Activated T-helper 1 cell treated with anti-CD3 and anti-CD28 coated beads, Interleukin-2, amount 50 U/mL, for 16 hours (primary cell): ENCODE measurements at regions not wholly inside any gene's neighbourhood (a gene's known extent, or its start where the extent isn't known, plus 50 kb on each side); places are given as distances from the start of the nearest gene placed in this dataset.
"Not testable (repeated sequence)": the region's sequence is repeated elsewhere in the genome, so short reads cannot be mapped to it uniquely, and the experiment has no call there.

Source experiments
- DNase-seq, 2 donors: peaks; one replicate each; pipeline ENCODE4 v3.0.0-alpha.2; 2020; ENCODE audit warnings: low read depth in 1 of 2, low spot score in 1 of 2

DNA sequence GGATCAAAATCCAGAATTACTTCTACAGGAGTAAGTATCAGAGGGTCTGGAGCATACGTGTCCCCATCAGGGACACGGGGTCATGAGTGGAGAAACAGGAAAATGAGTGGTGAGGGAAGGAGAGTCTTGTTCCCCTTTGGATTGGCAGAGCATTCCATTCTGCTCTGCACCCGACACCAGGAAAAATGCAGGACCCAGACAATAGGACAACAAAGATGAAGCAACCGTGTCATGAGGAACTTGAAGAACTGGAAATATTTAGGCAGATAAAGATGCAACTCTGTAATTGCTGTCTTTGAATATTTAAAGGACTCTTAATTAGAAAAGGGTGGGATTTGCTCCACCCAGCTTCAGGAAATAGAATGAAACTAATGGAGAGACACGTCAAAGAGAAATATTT, 89.0 kb upstream of the BLID start:
- DNase-seq = no peak

DNA sequence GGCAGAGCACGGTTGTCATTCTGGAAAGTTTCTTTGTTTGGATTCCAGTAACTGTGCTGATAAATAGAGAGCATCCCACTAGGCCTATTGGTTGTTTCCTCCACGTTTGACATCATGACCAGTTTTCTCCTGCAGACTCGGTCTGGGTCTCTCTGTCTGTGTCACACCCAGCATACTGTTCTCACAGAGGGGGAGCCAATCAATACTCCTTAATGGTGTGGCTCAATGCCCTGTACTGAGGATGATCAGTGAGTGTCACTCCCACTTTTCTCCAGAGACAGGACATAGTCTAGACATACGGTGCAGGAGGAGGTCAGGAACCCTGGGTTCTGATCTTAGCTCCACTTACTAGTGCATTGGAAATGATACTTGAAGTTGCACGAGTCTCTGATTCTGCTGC, 88.2 kb upstream of the BLID start:
- no peak for DNase-seq

DNA sequence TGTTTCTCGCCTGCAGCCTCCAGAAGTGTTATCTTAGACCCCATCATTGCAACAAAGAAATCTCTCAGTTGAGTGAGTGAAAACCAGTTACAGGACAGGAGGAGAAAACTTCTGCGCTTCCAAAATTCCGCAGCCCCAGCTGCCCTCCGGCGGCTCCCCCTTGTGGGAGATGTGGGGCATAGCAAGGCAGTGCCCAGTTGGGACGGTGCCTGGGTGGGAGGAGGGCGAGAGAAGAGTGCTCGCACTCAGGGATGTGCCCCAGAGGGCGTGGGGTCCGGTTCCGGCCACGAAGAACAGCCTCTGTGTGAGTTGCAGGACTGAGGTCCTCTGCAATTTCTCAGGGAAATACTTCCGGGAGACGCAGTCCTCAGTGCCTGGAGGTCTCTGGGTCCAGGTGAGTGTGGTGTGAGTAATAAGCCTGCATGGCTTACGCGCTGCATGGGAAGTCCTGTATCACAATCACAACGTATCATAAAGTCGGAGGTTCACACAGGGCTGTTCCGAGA, 87.0 kb upstream of the BLID start:
- DNase-seq = no peak

DNA sequence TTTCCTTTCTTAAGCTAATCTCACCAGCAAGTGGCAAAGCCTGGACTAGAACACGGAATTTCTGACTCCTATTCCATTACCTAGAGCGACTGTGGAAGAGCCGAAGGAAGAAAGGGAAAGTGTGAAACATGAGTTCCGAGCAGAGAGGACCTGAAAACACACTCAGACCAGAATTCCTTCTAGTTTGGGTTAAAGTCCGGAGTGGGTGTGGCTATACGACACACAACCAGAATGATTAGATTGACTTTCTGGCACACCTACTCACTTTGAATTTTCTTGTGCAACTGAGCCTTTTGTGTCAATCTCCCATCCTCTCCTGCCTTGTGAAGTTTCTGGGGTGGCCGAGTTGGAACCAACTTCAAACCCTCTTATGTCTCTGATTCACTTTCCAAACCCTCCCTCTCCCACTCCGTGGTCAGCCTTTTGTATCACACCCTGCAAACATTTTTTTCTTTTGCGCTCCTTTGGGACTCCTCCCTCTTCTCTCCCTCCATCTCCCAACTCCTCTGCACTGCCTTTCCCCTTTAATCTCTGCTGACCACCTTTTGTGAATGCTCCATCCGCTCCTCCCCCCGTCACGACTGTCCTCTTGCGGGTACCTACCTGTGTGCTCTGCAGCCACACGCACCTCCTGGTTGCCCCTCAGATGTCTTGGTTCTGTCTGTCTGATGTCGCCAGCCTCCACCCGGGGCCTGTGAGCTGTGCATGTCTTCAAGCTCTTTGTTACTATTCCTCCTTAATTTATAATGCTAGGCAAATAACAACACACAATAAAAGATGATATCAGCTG, 86.3 kb upstream of the BLID start:
- DNase-seq = no peak

DNA sequence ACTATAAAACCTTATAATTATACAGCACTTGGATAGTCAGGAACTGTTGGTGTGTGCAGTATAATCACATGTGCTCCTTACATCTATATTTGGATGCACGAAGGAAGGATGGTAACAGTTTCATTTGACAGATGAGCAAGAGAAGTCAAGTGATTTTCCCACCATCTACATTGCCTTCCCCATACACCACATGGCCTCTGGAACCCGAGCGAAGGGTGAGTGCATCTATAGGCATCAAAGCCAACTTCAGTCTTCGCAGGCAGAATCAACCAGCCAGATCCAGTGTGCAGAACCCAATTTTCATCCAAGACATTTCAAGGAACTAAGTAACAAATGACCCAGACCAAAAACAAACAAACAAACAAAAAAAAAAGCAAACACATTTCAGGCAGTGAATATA, 85.1 kb upstream of the BLID start:
- DNase-seq = no peak

DNA sequence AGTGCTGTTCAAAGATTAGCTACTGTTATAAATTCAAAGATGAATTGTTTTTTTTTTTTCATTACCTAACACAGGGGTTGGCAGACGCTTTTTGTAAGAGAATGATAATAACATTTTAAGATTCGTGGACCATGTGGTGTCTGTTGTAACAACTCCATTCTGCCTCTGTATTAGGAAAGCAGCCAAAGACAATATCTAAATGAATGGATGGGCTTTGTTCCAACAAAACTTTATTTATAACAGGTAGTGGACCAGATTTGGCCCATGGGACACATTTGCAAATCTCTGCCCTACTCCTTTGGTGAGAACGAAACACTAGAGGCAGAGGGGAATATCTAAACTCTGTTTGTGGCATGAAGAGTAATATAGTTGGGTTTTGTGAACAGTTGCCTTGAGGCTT, 83.6 kb upstream of the BLID start:
- DNase-seq = no peak

DNA sequence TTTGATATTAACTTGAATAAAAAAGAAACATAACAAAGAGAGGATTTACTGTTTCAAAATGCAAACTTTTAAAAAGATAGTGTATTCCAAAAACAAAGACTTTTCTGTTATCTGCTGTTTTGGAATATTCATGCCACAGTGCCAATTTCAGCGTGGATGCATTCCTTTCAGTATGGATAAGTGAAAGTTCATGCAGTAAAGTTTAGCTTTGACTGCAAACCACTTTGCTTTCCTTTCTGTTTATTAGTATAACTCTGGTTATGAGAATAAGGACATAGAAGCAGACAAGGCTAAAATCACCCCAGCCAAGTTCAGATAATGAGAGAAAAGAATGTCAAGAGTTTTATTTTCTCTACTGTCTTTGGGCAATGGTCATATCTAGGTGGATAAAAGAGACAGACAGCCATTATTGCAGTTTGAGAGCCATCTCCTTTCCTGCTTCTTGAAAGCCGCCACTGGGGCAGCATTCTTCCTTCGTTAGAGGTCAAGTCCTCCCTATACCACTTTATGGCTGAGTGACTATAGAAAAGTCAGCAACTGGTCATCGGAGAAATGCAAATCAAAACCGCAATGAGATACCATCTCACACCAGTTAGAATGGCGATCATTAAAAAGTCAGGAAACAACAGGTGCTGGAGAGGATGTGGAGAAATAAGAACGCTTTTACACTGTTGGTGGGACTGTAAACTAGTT, 82.4 kb upstream of the BLID start:
- no peak for DNase-seq

DNA sequence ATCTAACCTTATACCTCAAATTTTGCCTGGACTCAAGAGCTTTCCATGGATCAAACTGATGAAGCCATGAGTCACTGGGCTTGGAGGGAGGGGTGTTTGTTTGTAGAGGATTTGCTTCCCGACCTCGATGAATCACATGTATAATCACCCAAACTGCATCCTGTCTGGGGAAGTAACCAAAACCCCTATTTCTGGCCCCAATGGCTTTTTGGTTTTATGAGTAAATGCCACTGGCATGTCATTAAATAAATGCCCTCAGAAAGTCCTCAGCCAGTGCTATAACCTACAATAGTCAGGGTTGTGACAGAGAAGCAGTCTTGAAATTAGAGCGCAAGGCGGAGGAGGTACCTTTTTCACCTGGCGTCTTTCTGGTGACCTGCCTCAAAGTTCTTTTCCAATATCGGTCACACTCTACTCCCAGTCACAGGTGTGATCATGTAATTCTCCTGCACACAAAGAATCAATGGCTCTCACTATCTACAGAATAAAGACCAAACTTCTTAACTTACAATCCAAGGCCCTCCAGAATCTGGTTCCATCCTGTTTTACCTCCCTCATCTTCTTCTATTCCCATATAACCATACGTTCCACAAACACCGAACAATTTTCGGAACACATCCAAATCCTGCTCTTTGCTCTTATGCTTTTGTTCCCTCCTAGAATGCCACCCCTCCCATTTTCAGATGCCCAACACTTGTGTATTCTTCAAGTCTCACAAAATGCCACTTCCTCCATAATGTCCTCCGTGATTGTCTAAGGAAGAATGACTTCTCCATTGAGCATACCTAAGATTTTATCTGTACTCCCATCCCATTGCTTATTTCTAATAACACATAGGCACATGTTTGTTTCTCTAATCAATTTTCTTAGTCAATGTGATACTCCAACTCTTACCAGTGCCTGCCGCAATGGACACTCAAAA, 81.3 kb upstream of the BLID start:
- no peak for DNase-seq

DNA sequence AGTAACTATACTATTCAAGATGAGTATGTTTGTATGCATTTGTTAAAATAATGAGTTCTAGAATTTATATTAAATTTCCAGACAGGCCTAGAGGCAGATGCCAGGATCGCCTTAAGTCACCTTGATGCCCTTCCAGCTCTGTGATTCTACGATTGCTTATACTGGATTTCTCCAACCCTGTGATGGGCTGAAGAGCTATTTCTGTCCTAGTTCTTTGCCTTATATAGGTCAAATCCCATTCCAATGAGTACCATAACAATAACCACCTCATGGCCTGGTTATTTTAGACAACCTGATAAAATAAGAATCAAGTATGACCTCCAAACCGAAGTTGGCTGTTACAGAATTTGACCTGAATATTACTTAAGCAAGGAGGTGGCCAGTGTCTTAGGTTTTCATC, 79.8 kb upstream of the BLID start:
- no peak for DNase-seq

DNA sequence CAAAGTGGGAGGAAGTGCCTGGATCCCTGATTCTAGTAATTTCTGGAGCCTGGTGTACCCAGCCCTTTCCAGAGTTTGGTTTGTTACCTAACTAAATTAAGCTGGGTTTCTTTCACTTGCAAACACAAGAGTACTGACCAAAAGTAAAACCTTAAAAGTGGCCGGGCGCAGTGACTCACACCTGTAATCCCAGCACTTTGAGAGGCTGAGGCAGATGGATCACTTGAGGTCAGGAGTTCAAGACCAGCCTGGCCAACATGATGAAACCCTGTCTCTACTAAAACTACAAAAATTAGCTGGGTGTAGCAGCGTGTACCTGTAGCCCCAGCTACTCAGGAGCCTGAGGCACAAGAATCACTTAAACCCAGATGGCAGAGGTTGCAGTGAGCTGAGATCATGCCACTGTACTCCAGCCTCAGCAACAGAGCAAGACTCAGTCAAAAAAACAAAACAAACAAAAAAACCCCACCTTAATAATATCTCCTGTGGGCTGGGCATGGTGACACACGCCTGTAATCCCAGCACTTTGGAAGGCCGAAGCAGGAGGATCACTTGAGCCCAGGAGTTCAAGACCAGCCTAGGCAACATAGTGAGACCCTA, 78.0 kb upstream of the BLID start:
- not testable (repeated sequence) for DNase-seq

DNA sequence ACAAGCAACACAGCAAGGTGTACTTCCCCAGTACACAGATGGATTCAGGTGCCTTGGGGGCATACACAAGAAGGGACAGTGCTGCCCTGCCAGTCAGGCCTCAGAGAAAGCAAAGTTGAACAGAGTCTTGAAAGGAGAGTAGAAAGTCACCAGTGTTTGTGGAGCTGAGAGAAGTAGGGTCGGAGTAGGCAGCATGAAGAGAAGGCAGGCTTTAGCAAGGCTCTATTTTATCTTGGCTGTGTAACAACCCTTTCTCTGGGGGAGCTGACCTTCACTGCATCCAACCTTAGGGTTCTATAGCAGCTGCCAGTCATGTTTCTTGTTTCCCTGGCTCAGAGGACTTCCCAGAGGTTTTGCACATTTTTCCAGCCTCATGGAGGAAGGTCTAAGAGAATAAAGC, 77.4 kb upstream of the BLID start:
- no peak for DNase-seq

DNA sequence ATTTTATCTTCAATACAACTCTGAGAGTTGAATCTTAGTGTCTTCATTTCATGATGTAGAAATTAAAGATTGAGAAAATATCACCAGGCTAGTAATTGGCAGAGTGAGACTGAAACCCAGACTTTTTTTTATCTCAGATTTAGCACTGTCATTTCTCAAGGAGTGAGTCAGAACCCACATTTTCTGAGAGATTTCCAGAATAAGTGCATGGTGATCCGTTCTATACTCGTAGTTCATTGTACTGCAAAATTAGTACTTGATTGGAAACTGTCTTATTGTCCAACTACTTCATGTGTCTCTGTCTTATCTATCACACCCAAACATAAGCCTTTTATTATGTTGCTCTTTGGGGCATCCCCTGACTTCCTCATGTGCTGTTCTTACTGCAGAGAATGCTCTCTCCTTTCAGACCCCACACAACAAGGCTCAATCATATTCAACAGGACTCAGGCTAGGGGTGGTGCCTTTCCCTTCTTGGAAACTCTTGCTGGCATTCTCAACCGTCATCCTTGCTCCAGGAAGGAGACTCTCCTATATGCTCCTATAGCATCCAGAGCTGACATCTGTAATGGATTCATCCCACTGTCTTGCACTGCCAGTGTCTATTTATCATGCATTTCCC, 76.7 kb upstream of the BLID start:
- no peak for DNase-seq

DNA sequence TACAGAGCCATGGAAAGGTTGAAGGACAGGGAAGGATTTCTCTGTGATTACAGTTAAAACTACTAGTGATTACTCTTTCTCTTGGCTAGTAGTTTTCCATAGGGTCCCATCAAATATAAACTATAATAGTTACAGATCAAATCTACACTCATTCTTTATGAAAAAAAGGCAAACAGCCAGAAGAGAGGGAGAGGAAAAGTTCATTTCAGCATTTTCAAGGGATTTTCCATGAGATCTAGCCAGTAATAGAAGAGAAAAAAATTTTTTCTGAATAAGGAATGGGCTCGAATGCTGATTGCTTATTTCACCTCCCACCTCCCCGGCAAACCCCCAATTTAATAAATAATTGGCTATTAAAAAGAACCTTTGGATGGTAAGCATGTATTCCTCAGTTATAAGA, 74.8 kb upstream of the BLID start:
- no peak for DNase-seq

DNA sequence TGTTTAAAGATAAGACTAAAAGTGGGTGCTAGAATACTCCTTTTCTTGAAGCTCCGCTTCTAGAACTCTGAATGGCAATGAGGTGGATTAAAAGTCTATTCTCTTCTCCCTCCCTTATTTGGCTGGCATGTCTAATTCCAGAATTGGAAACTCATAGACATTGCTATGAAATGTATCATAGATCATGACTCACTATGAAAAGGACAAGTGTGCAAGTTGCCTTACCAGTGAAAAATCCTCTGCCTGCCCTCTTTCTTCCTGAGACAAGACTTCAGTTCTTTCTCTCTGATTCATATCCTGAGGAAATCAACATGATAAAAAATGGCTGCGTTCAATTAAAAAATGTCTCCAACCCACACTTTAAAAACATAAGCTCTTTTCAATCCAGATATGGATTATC, 73.2 kb upstream of the BLID start:
- no peak for DNase-seq

DNA sequence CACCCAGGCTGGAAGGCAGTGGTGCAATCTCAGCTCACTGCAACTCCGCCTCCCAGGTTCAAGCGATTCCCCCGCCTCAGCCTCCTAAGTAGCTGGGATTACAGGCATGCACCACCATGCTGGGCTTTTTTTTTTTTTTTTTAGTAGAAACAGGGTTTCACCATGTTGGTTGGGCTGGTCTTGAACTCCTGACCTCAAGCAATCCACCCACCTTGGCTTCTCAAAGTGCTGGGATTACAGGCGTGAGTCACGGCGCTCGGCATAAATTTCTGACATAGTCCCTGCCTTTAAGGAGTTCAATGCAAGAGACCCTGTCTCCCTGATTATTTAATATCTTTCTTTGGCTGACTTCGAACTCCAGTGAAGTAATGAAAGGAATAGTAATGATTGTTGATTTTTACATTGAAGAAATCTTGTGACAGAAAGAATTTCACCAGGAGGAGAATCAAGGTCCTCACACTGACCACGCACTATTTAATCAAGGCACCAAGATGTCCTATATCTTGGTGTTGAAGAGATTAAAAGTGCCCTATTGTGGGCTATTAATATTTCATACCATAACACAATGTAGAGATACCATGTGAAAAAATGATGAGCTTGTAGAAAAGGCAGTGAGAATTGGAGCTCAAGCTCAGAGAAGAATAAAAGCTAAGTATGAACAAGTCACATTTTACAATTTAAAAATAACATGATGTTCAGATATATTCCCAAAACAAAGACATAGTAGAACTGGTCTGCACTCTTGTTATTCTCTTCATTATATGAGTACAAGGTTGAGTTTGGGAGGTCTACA, 71.6 kb upstream of the BLID start:
- DNase-seq = no peak

DNA sequence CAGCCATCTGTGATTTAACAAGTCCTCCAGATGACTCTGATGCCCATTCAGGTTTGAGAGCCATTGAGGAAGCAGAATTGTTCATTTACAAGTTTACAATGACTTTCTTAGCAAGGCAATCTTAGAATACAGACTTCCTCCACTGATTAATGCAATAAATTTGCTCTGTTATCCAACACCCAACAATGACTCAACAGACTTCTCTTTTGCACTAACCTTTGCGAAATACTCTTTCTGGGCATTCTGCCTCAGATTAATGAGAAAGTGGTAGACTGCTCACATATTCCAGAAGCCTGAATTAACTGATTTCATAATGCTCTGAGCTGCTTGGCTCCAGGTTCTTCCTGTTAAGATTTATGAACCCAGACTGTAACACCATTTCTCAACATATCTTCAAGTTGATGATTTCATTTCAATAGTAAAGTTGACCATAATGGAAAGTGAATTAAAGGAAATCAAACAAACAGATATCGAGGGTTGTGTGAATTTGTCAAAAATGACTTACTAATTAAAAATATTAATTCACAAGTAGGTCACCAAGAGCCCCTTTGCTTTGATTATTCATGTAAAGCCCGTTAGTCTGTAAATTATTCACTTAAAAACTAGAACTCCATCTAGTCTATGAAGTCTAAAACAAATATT, 70.5 kb upstream of the BLID start:
- DNase-seq = no peak

DNA sequence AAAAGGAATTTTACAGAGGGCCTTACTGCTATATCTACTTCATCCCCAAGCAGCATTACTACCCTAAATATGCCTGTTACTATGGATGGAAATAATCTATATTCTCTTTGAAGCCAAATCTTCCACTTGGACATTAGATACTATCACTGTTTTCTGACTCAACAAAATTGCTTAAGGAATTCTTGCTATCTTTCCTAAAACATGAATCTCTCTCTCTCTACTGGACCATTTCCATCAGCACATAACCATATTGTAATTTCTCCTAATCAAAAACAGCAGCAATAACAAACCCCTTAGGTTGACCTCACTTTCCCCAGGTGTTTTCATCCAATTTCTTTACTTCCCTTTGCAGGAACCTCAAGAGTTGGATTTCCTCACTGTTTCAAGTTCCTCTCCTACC, 67.9 kb upstream of the BLID start:
- no peak for DNase-seq

DNA sequence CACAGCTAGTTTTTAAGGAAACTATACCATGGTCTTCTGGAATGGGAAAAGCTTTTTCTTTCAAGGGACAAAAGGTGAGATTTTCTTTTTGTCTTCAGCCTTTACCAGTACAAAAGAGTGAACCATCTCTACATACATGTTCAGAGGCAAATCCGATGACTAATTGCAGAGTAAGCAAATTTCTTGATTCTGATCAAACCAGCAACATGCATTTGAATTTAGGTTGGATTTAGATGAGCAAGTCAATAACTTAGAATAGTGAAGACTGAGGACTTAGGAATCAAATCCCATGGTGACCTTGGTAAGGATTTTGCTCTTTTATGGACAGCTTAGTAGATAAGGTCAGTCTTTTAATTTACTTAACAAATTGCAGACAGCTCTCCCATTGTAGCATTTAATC, 65.9 kb upstream of the BLID start:
- no peak for DNase-seq

DNA sequence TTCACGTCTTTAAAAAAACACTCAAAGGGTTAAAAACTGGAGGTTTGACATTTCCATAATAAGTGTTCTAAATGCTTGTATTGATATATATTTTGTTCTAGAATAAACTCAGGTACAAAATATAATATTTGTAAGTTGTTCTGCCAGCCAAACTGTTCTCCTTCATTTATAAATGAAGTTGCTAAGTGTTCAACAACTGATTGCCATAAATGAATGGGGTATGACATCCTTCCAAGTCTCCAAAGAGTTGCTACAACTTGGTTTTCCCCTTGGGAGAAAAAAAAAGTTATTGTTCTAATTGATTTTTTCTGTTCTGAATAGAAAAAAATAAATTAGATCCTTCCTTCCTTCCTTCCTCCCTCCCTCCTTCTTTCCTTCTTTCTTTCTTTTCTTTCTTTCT, 65.4 kb upstream of the BLID start:
- DNase-seq = no peak
